H1 (cell line): ENCODE measurements at regions not wholly inside any gene's neighbourhood (a gene's known extent, or its start where the extent isn't known, plus 50 kb on each side); places are given as distances from the start of the nearest gene placed in this dataset.

Experiments used
- CTCF ChIA-PET: fragments of 300-600 bp; sonication (Branson Sonifier 250); formaldehyde crosslinking; loops from one replicate; lab custom pipeline; 2021; ENCODE audit not compliant: partially characterized antibody; lab: Charles Lee
- POLR2A ChIA-PET: fragments of 300-600 bp; sonication (Branson Sonifier 250); formaldehyde crosslinking; loops from one replicate; lab custom pipeline; 2021; ENCODE audit warnings: inconsistent platforms; ENCODE audit not compliant: partially characterized antibody; lab: Charles Lee
- DNase-seq, 2 experiments: peaks; one replicate each; pipeline versions ENCODE4 v3.0.0 to v3.0.0-alpha.2; 2010 to 2022; ENCODE audit warnings: low spot score in 2 of 2, low read depth in 1 of 2, mixed read lengths in 1 of 2
- FAIRE-seq: peaks from 2 replicates; lab custom pipeline; 2011; peaks lifted over from hg19 to GRCh38; lab: Jason Lieb, UNC
- H2AFZ ChIP-seq: 2 replicates; pipeline ENCODE4 v1.8.1; 2012; ENCODE audit warnings: low read length, inconsistent platforms
- H2AK5ac ChIP-seq: 2 replicates; pipeline ENCODE4 v1.6.1; 2013; ENCODE audit warnings: low read depth, low read length
- H2BK120ac ChIP-seq: replicated peaks from 2 replicates; pipeline ENCODE3; 2013; ENCODE audit warnings: low read depth, low read length, inconsistent platforms
- H2BK12ac ChIP-seq: 2 replicates; pipeline ENCODE4 v1.6.1; 2013; ENCODE audit warnings: low read depth, low read length
- H2BK15ac ChIP-seq: 2 replicates; pipeline ENCODE4 v1.6.1; 2013; ENCODE audit warnings: low read length
- H2BK20ac ChIP-seq: 2 replicates; pipeline ENCODE4 v1.6.1; 2013; ENCODE audit warnings: low read length
- H2BK5ac ChIP-seq: 2 replicates; pipeline ENCODE4 v1.6.1; 2013; ENCODE audit warnings: low read depth, low read length
- H3K14ac ChIP-seq: 2 replicates; pipeline ENCODE4 v1.6.1; 2013; ENCODE audit warnings: inconsistent platforms; ENCODE audit not compliant: insufficient read length
- H3K18ac ChIP-seq: 2 replicates; pipeline ENCODE4 v1.6.1; 2013; ENCODE audit warnings: low read length; ENCODE audit errors: extremely low read depth
- H3K23ac ChIP-seq: 2 replicates; pipeline ENCODE4 v1.6.1; 2013; ENCODE audit warnings: inconsistent platforms; ENCODE audit not compliant: insufficient read length
- H3K23me2 ChIP-seq: 2 replicates; pipeline ENCODE4 v1.6.1; 2013; ENCODE audit warnings: low read depth, low read length
- H3K27ac ChIP-seq: 2 replicates; pipeline ENCODE4 v1.6.1; 2011; ENCODE audit warnings: low read depth, low read length, inconsistent platforms
- H3K27me3 ChIP-seq, 4 experiments: replicated peaks in 1 of 4; 1 replicate in 1 of 4; 2 replicates in 3 of 4; pipeline versions ENCODE4 v1.6.1 to v1.8.1; 2011 to 2013; ENCODE audit warnings: low read length in 3 of 4, mild to moderate bottlenecking in 3 of 4, inconsistent platforms in 2 of 4, mixed read lengths in 2 of 4, moderate library complexity in 1 of 4; ENCODE audit not compliant: control insufficient read depth in 3 of 4, insufficient read depth in 3 of 4; ENCODE audit errors: extremely low read depth in 1 of 4
- H3K36me3 ChIP-seq, 4 experiments: 2 replicates each; pipeline versions ENCODE4 v1.6.1 to v1.8.1; 2011 to 2013; ENCODE audit warnings: mild to moderate bottlenecking in 4 of 4, low read length in 3 of 4, moderate library complexity in 2 of 4, control low read depth in 1 of 4, inconsistent platforms in 1 of 4; ENCODE audit not compliant: insufficient read depth in 4 of 4, control insufficient read depth in 2 of 4
- H3K4ac ChIP-seq: replicated peaks from 2 replicates; pipeline ENCODE3; 2013; ENCODE audit warnings: low read length, low read depth, mixed read lengths, inconsistent platforms; ENCODE audit not compliant: insufficient read length
- H3K4me1 ChIP-seq, 4 experiments: replicated peaks in 1 of 4; 1 replicate in 1 of 4; 2 replicates in 3 of 4; pipeline versions ENCODE4 v1.6.1 to v1.8.1; 2011 to 2013; ENCODE audit warnings: low read length in 3 of 4, inconsistent platforms in 2 of 4, mixed read lengths in 1 of 4; ENCODE audit not compliant: insufficient read depth in 4 of 4, control insufficient read depth in 3 of 4
- H3K4me2 ChIP-seq, 2 experiments: 2 replicates each; pipeline versions ENCODE4 v1.6.1 to v1.8.1; 2011 to 2013; ENCODE audit warnings: low read depth in 2 of 2, low read length in 2 of 2, control low read depth in 1 of 2, inconsistent platforms in 1 of 2, mild to moderate bottlenecking in 1 of 2; ENCODE audit not compliant: insufficient read depth in 1 of 2
- H3K4me3 ChIP-seq, 4 experiments: fragments of 200-600, 300-600 bp in 1 of 4; sonication (generic), shearing (Covaris generic), sonication (Bioruptor Twin) in 1 of 4; 2 replicates each; pipeline versions ENCODE4 v1.5.1 to v1.8.1; 2011 to 2016; ENCODE audit warnings: low read length in 4 of 4, low read depth in 3 of 4, control low read depth in 2 of 4, inconsistent platforms in 2 of 4, mild to moderate bottlenecking in 2 of 4, mixed read lengths in 1 of 4, moderate library complexity in 1 of 4; ENCODE audit not compliant: insufficient read depth in 2 of 4; ENCODE audit errors: extremely low read depth in 1 of 4
- H3K56ac ChIP-seq: replicated peaks from 2 replicates; pipeline ENCODE3; 2013; ENCODE audit warnings: low read depth, mild to moderate bottlenecking, mixed read lengths, low read length, inconsistent platforms; ENCODE audit not compliant: insufficient read length
- H3K79me1 ChIP-seq: 2 replicates; pipeline ENCODE4 v1.6.1; 2013; ENCODE audit warnings: low read depth, low read length, control low read depth
- H3K79me2 ChIP-seq, 2 experiments: 2 replicates each; pipeline versions ENCODE4 v1.6.1 to v1.8.1; 2012 to 2013; ENCODE audit warnings: low read length in 2 of 2, mild to moderate bottlenecking in 2 of 2, inconsistent platforms in 1 of 2; ENCODE audit not compliant: insufficient read depth in 2 of 2, control insufficient read depth in 1 of 2
- H3K9ac ChIP-seq, 4 experiments: replicated peaks in 1 of 4; 1 replicate in 1 of 4; 2 replicates in 3 of 4; pipeline versions ENCODE4 v1.6.1 to v1.8.1; 2011 to 2013; ENCODE audit warnings: low read depth in 3 of 4, low read length in 3 of 4, control low read depth in 2 of 4, mild to moderate bottlenecking in 2 of 4, moderate library complexity in 2 of 4, inconsistent platforms in 1 of 4; ENCODE audit errors: extremely low read depth in 1 of 4
- H3K9me3 ChIP-seq, 2 experiments: 2 replicates each; pipeline versions ENCODE4 v1.6.1 to v1.8.1; 2012 to 2013; ENCODE audit warnings: mild to moderate bottlenecking in 2 of 2, moderate library complexity in 2 of 2, control low read depth in 1 of 2, inconsistent platforms in 1 of 2, low read depth in 1 of 2, low read length in 1 of 2, mixed read lengths in 1 of 2; ENCODE audit not compliant: insufficient read depth in 2 of 2
- H4K20me1 ChIP-seq, 2 experiments: replicated peaks in 1 of 2; 2 replicates each; pipeline versions ENCODE3 to v1.8.1; 2011 to 2013; ENCODE audit warnings: inconsistent platforms in 2 of 2, low read length in 2 of 2, mild to moderate bottlenecking in 1 of 2; ENCODE audit not compliant: insufficient read depth in 2 of 2, control insufficient read depth in 1 of 2
- H4K5ac ChIP-seq: 2 replicates; pipeline ENCODE4 v1.6.1; 2013; ENCODE audit warnings: low read length, low read depth, mixed read lengths, inconsistent platforms; ENCODE audit not compliant: insufficient read length
- H4K8ac ChIP-seq: 2 replicates; pipeline ENCODE4 v1.8.0; 2013; ENCODE audit warnings: mild to moderate bottlenecking, moderate library complexity, low read length, inconsistent platforms; ENCODE audit not compliant: insufficient read depth; ENCODE audit errors: extremely low read depth
- H4K91ac ChIP-seq: replicated peaks from 2 replicates; pipeline ENCODE3; 2013; ENCODE audit warnings: low read length, mixed read lengths, inconsistent platforms; ENCODE audit not compliant: insufficient read length
- BCL11A ChIP-seq, 2 experiments: IDR thresholded peaks; one replicate each; pipeline ENCODE4 v1.6.1; 2011; ENCODE audit warnings: low read depth in 2 of 2, low read length in 2 of 2, mild to moderate bottlenecking in 2 of 2
- CBX5 ChIP-seq: fragments of 300-800, 300-1000 bp; sonication (generic); IDR thresholded peaks from 2 replicates; pipeline ENCODE4 v1.7.1; 2016; ENCODE audit warnings: antibody characterized with exemption, low read length, low read depth
- CTBP2 ChIP-seq: IDR thresholded peaks from 2 replicates; pipeline ENCODE4 v1.7.0; 2011; ENCODE audit warnings: borderline replicate concordance, mild to moderate bottlenecking, moderate library complexity, mixed read lengths, low read length; ENCODE audit not compliant: insufficient read depth, insufficient read length
- GABPA ChIP-seq: IDR thresholded peaks from 2 replicates; pipeline ENCODE4 v1.6.1; 2011; ENCODE audit warnings: mild to moderate bottlenecking, low read length, moderate library complexity, borderline replicate concordance; ENCODE audit not compliant: insufficient read depth
- KDM1A ChIP-seq: fragments of 200-600, 300-600 bp; sonication (generic); IDR thresholded peaks from 2 replicates; pipeline ENCODE4 v1.7.1; 2016; ENCODE audit warnings: mild to moderate bottlenecking, low read length, borderline replicate concordance
- PHF8 ChIP-seq: fragments of 200-600 bp; sonication (generic); conservative IDR thresholded peaks from 2 replicates; pipeline ENCODE4 v1.7.1; 2012; ENCODE audit warnings: low read depth, mild to moderate bottlenecking, inconsistent platforms, low read length, moderate library complexity
- POLR2A ChIP-seq, 2 experiments: IDR thresholded peaks; 1 replicate in 1 of 2; 2 replicates in 1 of 2; pipeline ENCODE4 v1.6.1; 2011; ENCODE audit warnings: low read depth in 2 of 2, low read length in 2 of 2, mild to moderate bottlenecking in 2 of 2; ENCODE audit errors: control extremely low read depth in 1 of 2
- POU5F1 ChIP-seq: IDR thresholded peaks from 2 replicates; pipeline ENCODE4 v1.6.1; 2011; ENCODE audit warnings: low read depth, mild to moderate bottlenecking, low read length, moderate library complexity
- RAD21 ChIP-seq, 2 experiments: IDR thresholded peaks in 1 of 2; conservative IDR thresholded peaks in 1 of 2; 2 replicates each; pipeline ENCODE4 v1.6.1; 2011; ENCODE audit warnings: low read depth in 2 of 2, low read length in 2 of 2, improper control_type of control experiment in 1 of 2, inconsistent platforms in 1 of 2, mild to moderate bottlenecking in 1 of 2, moderate library complexity in 1 of 2
- SP4 ChIP-seq: IDR thresholded peaks from 2 replicates; pipeline ENCODE4 v1.6.1; 2012; ENCODE audit warnings: low read length, inconsistent platforms
- TCF12 ChIP-seq: IDR thresholded peaks from 2 replicates; pipeline ENCODE4 v1.6.1; 2011; ENCODE audit warnings: low read depth, mild to moderate bottlenecking, low read length
- YY1 ChIP-seq: IDR thresholded peaks from 2 replicates; pipeline ENCODE4 v1.6.1; 2011; ENCODE audit warnings: low read depth, mild to moderate bottlenecking, low read length
- WGBS, 2 experiments: shearing (Covaris generic) in 1 of 2; methylation state at CpG; one replicate each; pipeline versions ENCODE4 v1.1.6 to v1.1.7; 2013 to 2015; ENCODE audit warnings: low lambda C conversion rate in 2 of 2, mixed read lengths in 2 of 2, inconsistent platforms in 1 of 2, low coverage in 1 of 2, missing lambda C conversion rate in 1 of 2; ENCODE audit not compliant: insufficient replicate concordance in 2 of 2, insufficient coverage in 1 of 2, insufficient read length in 1 of 2; ENCODE audit errors: extremely low coverage in 1 of 2, missing lambda C conversion rate in 1 of 2; 5-methylcytosine and 5-hydroxymethylcytosine counted together

DNA sequence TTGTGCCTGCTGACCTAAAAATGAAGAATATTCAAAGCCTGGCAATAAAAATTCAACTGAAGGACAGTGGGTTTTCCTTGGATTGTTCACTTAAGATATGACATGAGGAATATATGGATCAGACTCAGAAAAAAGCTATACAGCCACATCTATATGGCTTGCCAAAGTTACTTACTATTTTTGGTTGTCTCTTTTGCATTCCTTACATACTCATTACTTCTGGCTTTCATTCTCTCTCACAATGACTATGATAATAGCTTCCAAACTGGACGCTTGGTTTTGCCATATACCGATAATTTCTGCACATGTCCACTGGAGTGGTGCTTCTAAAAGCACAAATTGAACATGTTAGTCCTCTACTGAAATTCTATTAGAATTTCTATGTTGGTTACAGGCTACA lies 664.9 kb downstream of the CDH8 start:
- FAIRE-seq (no peak), DNase-seq (no peak)
- Histone ChIP-seq H2BK12ac (no peak overlapping the region), H3K23me2 (no peaks in the 10 kb centered on the region), H3K4ac (no peak overlapping the region), H3K23ac (no peak overlapping the region), H2AK5ac (no peak overlapping the region), H2BK15ac (no peak overlapping the region), H3K18ac (no peak overlapping the region), H3K9ac (no peak overlapping the region), H3K56ac (no peak overlapping the region), H3K27me3 (no peaks in the 10 kb centered on the region), H2AFZ (no peak overlapping the region), H3K4me1 (no peaks in the 10 kb centered on the region), H3K4me2 (no peak overlapping the region), H2BK20ac (no peak overlapping the region), H4K20me1 (no peaks in the 10 kb centered on the region), H3K79me1 (no peaks in the 10 kb centered on the region), H4K5ac (no peak overlapping the region), H3K36me3 (no peaks in the 10 kb centered on the region), H2BK5ac (no peak overlapping the region), H3K9me3 (no peaks in the 10 kb centered on the region), H3K4me3 (no peak overlapping the region), H3K79me2 (no peaks in the 10 kb centered on the region), H2BK120ac (no peak overlapping the region), H4K8ac (no peak overlapping the region), H3K14ac (no peak overlapping the region), H3K27ac (no peak overlapping the region), H4K91ac (no peak overlapping the region)
- WGBS, 2 experiments: 90% methylated on average over 2 of the region's 2 CpGs; no CpG with 5 or more reads in 1 of the 2 experiments
- TF ChIP-seq RAD21 (IDR thresholded peaks at IDR 0.05 in 1 of 2, conservative IDR thresholded peaks at IDR 0.05 in 1 of 2; ENCODE audit: low read depth in 2 of 2, low read length in 2 of 2) (no peak), YY1 (no peak), POU5F1 (no peak), KDM1A (no peak), TCF12 (no peak), CTBP2 (no peak), BCL11A (IDR thresholded peaks at IDR 0.05; ENCODE audit: low read depth in 2 of 2, low read length in 2 of 2) (no peak), CBX5 (no peak), GABPA (no peak), PHF8 (no peak), POLR2A (IDR thresholded peaks at IDR 0.05; ENCODE audit: control extremely low read depth in 1 of 2, low read depth in 2 of 2, low read length in 2 of 2) (no peak), SP4 (no peak)
- POLR2A ChIA-PET: no interaction called here
- CTCF ChIA-PET: no interaction called here
